GM21360 (cell line): ENCODE measurements at regions not wholly inside any gene's neighbourhood (a gene's known extent, or its start where the extent isn't known, plus 50 kb on each side); places are given as distances from the start of the nearest gene placed in this dataset.

Experiments used
- ATAC-seq: cut with Tn5 transposase; IDR thresholded peaks from one replicate; pipeline ENCODE4 v1.9.1; 2021; ENCODE audit warnings: mild to moderate bottlenecking, moderate library complexity; ENCODE audit not compliant: unreplicated experiment

GRCh38 chr2:60329225-60329624 lies 224.2 kb downstream of the BCL11A start:
- ATAC-seq = no peak

GRCh38 chr2:60324536-60324935 lies 228.9 kb downstream of the BCL11A start:
- ATAC-seq = no peak

GRCh38 chr2:60321816-60322215 lies 231.6 kb downstream of the BCL11A start:
- no peak for ATAC-seq

DNA sequence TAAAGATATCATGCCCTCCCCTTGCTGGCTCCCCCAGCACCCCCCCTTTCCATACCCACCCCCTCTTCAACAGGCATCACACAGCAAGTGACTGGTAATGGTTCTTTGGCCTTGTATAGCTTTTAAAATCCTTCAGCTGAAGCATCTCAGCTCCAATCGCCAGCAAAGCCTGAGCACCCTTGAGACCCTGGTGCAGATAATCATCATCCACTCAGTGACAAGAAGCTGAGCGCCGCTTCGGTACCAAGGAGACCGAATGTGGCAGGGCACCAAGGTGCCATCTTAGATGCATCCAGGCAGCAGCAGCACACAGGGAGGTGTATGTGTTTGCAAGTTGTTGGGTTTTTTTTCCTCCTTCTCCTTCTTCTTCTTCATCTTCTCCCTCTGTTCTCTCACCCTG lies 232.7 kb downstream of the BCL11A start:
- no peak for ATAC-seq

DNA sequence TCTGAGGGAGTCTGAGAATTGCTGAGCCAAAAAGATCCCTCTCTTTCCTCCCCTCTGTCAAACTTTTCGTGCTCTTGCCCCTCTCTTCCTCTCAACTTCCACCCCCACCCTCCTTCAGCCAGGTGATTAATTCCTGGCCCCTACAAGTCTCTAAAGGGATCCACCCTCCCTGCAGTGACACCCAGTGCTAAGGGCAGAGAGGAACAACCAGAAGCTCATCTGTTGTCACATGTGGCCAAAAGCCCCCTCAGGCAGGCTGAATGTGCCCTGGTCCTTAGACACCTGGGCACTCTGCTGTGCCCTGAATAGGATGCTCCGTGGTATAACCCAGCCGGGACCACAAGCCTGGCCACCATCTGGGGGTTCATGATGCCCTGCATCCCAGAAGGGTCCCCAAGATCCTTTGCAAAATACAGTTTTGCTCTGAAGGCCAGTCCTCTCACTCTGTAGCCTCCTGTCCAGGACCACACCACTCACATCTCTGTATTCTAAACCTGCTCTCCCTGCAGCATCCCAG lies 234.4 kb downstream of the BCL11A start:
- no peak for ATAC-seq

GRCh38 chr2:60318544-60318943 lies 234.9 kb downstream of the BCL11A start:
- ATAC-seq = no peak

- peak; percentile 86 for ATAC-seq
These were observed 235.6 kb downstream of the BCL11A start for GRCh38 chr2:60317844-60318243.

- ATAC-seq = no peak
These were observed 236.4 kb downstream of the BCL11A start for GRCh38 chr2:60317034-60317386.

- no peak for ATAC-seq
These were observed 236.9 kb downstream of the BCL11A start for GRCh38 chr2:60316381-60317033.

- no peak for ATAC-seq
These were observed 239.8 kb downstream of the BCL11A start for GRCh38 chr2:60313470-60314172.

GRCh38 chr2:60312618-60313017 lies 240.8 kb downstream of the BCL11A start:
- peak; percentile 61 for ATAC-seq

GRCh38 chr2:60311524-60311923 lies 241.9 kb downstream of the BCL11A start:
- ATAC-seq = peak; percentile 64

DNA sequence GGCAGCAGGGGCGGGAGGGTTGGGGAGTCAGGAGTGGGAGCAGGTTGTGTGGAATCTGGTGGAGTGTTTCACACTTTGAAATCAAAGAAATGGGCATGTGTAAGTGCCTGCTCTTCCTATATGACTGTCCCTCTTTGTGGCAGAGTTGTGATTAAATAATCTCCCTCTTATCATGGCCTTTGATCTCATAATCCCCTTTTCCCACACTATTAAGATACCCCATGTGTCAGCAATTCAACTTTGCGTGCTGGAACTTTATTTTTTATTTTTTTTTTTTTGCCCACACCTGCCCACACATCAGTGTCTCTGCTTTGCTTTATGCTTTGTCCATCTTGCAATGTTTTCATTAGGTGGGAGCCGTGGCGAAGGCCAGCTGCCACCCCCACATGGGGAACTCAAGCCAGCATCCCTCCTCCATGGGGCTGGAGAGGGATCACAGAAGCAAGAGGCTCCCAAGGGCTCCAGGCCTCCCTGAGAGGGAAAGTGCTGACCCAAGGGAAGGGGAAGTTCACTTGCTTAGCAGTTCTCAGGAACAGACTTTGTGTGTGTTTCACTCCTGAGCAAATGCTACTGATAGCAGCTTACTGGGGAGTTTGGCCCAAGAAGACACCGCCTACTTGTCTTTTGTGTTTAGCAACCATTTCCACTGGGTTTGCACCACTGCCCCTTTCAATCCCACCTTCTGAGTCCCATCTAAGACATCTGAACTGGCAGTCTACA lies 243.4 kb downstream of the BCL11A start:
- no peak for ATAC-seq

DNA sequence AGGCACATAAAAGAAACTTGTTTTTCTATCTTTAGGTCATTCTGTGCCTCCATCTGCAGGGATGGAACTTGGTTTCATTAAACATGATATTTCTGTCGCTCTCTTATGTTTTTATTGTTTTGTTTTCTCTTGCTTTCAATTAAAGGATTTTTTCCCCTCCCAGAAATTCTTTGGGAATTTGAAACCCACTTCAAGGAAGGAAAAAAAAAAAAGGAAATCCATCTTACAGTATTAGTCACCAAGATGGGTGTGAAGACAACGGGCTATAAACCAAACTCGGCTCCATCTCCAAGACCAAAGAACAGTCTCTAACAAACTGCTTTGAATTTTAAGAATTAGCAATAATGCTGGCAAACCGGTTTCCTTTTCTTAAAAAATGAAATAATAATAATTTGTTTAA lies 244.1 kb downstream of the BCL11A start:
- ATAC-seq = no peak

- no peak for ATAC-seq
These were observed 247.1 kb downstream of the BCL11A start for GRCh38 chr2:60306267-60306861.

- no peak for ATAC-seq
These were observed 249.8 kb downstream of the BCL11A start for GRCh38 chr2:60303680-60304079.

DNA sequence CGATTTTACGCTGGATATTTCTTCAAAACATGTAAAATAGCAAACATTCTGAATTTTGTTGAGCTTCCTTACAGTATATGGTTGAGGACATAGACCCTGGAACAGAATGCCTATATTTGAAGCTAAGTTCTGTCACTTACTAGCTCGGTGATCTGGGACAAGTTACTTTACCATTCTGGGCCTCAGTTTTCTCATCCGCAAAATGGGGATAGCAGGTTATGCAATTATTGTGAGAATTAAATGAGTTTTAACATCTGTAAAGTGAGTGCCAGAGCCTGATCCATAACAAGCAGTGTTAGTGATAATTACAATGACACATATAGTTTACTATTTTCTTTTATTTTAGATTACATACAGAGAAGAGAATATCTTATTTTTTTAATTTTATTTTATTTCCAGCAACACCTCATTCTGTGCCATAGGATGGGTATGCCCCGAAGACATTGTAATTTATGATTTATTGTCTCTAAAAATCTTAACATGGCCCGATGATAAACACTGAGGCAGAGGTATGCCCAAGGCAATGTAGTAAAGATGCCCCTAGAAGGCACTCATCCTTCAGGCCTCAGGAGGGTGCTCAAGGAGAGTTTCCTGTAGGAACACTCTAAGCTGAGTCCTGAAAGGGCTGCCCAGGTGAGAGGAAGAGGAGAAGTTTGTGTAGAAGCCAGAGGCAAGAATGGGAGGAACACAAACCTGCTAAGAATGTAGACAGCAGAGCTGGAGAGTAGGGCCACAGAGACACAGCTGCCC lies 250.9 kb downstream of the BCL11A start:
- ATAC-seq = no peak

- no peak for ATAC-seq
These were observed 251.7 kb downstream of the BCL11A start for GRCh38 chr2:60301726-60302125.

DNA sequence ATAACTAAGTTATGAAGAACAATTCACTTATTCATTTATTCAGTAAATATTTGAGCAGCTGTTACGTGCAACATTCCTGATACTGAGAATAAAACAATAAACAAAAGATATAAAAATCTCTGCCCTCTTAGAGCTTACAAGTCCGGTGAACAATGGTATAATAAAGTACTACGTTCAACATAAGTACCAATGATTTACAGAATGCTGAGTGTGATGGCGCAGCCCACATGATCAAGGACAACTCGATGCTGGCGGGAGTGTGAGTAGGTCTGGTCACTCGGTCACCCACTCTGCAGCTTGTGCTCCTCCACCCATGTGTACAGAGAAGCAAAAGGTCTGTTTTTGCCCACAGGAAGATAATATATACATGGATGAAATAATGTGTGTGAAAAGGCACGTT lies 254.3 kb downstream of the BCL11A start:
- ATAC-seq = no peak

DNA sequence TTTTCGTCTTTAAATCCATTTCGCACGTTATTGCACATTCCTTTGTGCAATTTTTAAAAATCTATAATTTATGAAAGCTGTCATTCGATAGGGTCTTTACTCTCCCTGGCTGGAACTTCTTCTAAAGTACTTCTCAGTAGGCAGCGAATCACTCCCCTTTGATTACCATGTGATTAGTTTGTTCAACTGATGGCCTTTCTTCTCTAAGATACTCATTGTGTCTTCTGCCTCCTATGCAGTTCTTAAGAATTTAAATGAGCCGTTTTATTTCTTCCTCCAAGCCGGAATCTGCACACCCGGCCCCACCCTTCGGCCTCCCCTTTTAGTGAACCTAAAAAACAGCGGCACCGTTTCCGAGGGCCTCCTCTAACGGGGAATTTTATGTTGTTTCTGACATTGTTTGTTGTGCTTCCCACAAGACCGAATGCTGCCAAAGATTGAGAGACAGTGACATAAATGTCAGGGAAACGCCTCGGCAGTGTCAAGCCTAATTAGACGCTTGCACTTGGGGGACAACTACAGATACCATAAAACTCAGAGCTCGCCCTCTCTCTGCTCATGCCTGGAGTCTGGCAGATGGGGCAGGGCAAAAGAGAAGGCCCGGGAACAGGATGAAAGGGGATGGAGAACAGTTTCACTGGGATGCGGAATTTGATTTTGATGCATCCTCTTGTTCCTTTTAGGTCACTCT lies 255.3 kb downstream of the BCL11A start:
- no peak for ATAC-seq
